ENCODE measurements at regions not wholly inside any gene's neighbourhood (a gene's known extent, or its start where the extent isn't known, plus 50 kb on each side); places are given as distances from the start of the nearest gene placed in this dataset.
A peak's percentile ranks its signal among the peaks of the same experiment; 100 is the strongest.

DNA sequence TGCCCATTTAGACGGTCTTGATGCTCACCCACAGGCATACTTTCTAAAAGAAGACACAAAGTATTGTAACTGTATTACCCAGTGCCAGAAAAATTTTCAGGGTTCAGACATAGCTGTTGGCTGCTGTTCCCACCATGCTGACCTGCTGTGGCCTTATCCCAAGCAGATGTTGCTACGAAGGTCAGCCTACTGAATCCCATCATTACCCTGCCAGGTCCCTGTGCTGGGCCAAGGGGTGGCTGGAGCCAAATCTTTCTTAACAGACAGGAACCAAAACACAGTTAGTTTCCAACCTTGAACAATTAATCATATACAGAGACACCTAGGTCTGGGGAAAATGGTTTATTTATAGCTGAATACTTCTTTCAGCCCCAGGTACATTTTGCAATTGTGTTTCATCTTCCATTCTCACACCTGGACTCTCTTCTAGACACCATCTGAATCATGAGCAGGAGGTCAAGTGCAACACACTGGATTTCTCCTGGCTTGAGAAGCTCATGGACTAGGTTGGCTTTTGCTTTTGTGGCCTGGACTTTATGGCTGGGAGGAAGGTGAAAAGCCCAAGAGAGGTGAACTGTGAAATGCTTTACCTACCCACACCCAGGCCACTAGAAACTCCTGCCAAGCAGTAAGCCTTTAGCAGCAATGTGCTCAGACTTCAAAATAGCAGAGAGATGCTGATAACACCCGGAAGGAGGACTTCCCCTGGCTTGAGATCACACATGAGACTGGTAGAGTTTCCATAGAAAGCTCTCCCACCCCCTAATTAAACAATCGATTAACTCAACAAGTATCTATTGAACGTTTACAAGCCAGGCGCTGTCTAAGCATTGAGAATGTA, 150.1 kb downstream of the SUDS3 start:
- Histone ChIP-seq H3K4me3 (no peak overlapping the region), H3K27ac (no peak overlapping the region), H3K27me3 (no peaks in the 10 kb centered on the region), H3K9me3 (no peaks in the 10 kb centered on the region), H3K36me3 (no peaks in the 10 kb centered on the region), H3K4me1 (no peaks in the 10 kb centered on the region)
- intact Hi-C loops (cut with DNase I): no loop called here
- no peak for DNase-seq
- TF ChIP-seq, protein P1, sequence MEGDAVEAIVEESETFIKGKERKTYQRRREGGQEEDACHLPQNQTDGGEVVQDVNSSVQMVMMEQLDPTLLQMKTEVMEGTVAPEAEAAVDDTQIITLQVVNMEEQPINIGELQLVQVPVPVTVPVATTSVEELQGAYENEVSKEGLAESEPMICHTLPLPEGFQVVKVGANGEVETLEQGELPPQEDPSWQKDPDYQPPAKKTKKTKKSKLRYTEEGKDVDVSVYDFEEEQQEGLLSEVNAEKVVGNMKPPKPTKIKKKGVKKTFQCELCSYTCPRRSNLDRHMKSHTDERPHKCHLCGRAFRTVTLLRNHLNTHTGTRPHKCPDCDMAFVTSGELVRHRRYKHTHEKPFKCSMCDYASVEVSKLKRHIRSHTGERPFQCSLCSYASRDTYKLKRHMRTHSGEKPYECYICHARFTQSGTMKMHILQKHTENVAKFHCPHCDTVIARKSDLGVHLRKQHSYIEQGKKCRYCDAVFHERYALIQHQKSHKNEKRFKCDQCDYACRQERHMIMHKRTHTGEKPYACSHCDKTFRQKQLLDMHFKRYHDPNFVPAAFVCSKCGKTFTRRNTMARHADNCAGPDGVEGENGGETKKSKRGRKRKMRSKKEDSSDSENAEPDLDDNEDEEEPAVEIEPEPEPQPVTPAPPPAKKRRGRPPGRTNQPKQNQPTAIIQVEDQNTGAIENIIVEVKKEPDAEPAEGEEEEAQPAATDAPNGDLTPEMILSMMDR (IDR thresholded peaks at IDR 0.05): no peak
- no peak for ATAC-seq

DNA sequence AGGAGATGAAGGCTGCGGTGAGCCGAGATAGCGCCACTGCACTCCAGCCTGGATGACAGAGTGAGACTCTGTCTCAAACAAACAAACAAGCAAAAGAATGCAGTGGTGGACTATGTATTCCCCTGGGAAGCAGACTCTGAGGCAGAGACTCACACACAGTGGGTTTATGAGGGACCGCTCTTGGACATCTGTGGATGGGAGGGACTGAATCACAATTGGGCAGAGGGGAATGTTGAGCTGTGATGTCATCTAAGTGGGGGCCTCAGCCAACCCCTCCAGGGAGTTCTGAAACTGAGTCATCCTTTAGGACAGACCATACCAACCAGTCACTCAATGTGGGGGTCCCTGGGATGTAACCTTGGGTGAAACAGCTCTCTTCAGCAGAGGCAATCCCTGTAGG, 151.0 kb downstream of the SUDS3 start:
- intact Hi-C loops (cut with DNase I): no loop called here
- DNase-seq: no peak
- no peak overlapping the region for H3K4me3 ChIP-seq
- H3K4me1 ChIP-seq: no peaks in the 10 kb centered on the region
- ATAC-seq: peak; percentile 42
- no peaks in the 10 kb centered on the region for H3K27me3 ChIP-seq
- H3K36me3 ChIP-seq: no peaks in the 10 kb centered on the region
- H3K27ac ChIP-seq: no peak overlapping the region
- no peaks in the 10 kb centered on the region for H3K9me3 ChIP-seq
- TF ChIP-seq, protein P1 (IDR thresholded peaks at IDR 0.05): no peak

DNA sequence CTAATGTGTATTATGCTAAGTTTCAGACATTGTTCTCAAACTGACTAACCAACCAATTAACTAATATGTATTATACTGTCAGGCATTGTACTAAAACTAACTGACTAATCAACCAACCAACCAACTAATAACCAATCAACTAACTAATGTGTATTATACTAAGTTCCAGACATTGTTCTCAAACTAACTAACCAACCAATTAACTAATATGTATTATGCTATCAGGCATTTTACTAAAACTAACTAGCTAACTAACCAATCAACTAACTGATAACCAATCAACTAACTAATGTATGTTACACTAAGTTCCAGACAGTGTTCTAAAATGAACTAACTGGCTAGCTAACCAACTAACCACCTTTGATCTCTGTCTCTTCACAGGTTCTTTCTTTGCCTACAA, 152.3 kb downstream of the SUDS3 start:
- TF ChIP-seq, protein P1 (IDR thresholded peaks at IDR 0.05): no peak
- Histone ChIP-seq H3K36me3 (no peaks in the 10 kb centered on the region), H3K27me3 (no peaks in the 10 kb centered on the region), H3K27ac (no peak overlapping the region), H3K9me3 (no peaks in the 10 kb centered on the region), H3K4me3 (no peak overlapping the region), H3K4me1 (no peaks in the 10 kb centered on the region)
- ATAC-seq: no peak
- intact Hi-C loops (cut with DNase I): no loop called here
- DNase-seq: no peak

DNA sequence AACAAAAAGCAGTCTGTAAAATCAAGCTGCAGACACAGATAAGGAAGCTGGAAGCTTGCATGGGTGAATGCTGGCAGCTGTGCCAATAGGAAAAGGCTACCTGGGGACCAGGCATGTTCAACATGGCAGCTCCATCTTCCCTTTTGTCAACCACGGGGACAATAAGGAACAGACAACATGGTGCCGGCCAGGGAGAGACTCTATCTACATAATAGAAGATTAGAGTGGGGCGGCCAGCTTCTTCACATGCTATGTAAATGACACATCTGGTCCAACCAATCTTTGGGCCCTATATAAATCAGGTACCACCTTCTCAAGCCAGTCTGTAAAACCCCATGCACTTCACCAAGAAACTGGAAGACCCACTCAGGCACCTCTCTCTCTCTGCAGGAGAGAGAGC, 157.6 kb downstream of the SUDS3 start:
- no peaks in the 10 kb centered on the region for H3K4me1 ChIP-seq
- no peak overlapping the region for H3K27ac ChIP-seq
- no peak for ATAC-seq
- TF ChIP-seq, protein P1 (IDR thresholded peaks at IDR 0.05): no peak
- H3K4me3 ChIP-seq: no peak overlapping the region
- H3K36me3 ChIP-seq: no peaks in the 10 kb centered on the region
- no peak for DNase-seq
- H3K9me3 ChIP-seq: no peaks in the 10 kb centered on the region
- no peaks in the 10 kb centered on the region for H3K27me3 ChIP-seq
- intact Hi-C loops (cut with DNase I): no loop called here

DNA sequence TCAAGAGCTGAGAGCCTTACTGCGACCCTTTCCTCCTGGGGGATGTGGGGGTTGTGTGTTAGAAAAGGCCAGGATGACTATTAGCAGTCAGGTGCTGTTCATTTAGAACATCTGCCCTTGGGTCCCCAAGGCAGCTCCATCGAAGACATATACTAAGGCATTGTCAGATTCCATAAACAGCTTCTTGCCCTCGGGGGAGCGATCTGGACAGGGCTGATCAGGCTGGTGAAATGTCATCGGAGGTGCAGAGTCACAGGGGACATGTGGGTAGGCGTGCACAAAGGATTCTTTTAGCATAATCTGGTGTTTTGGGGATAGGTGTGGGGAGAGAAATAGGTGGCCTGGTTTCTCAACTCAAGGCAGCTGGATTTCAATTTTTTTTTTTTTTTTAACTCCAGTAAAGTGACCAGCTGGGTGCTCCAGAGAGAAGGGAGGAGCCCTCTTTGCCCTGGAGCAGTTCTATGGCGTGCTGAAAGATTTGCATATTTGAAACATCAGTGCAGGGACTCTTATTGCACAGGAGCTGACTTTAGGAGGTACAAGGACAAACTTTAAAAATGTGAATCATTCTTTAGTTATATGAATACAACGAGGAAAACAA, 160.1 kb downstream of the SUDS3 start:
- H3K27me3 ChIP-seq: no peaks in the 10 kb centered on the region
- no peaks in the 10 kb centered on the region for H3K4me1 ChIP-seq
- DNase-seq (no peak), ATAC-seq (no peak)
- H3K27ac ChIP-seq: no peak overlapping the region
- H3K36me3 ChIP-seq: no peaks in the 10 kb centered on the region
- no peaks in the 10 kb centered on the region for H3K9me3 ChIP-seq
- TF ChIP-seq, protein P1 (IDR thresholded peaks at IDR 0.05): no peak
- no peak overlapping the region for H3K4me3 ChIP-seq
- intact Hi-C loops (cut with DNase I): no loop called here

Measured in upper lobe of right lung (tissue), 1 donor.